GM12891 (cell line): ENCODE measurements at regions not wholly inside any gene's neighbourhood (a gene's known extent, or its start where the extent isn't known, plus 50 kb on each side); places are given as distances from the start of the nearest gene placed in this dataset.

Experiments
- PAX5 ChIP-seq: IDR thresholded peaks from 2 replicates; pipeline ENCODE4 v1.6.1; 2011; ENCODE audit warnings: low read length, moderate library complexity, mild to moderate bottlenecking; ENCODE audit not compliant: insufficient read depth, severe bottlenecking
- POLR2A ChIP-seq: IDR thresholded peaks from 2 replicates; pipeline ENCODE4 v1.6.1; 2011; ENCODE audit warnings: low read depth, low read length, control low read depth
- POLR2AphosphoS5 ChIP-seq: IDR thresholded peaks from 2 replicates; pipeline ENCODE4 v1.6.1; 2011; ENCODE audit warnings: low read depth, low read length, control low read depth
- SPI1 ChIP-seq: IDR thresholded peaks from 2 replicates; pipeline ENCODE4 v1.6.1; 2011; ENCODE audit warnings: low read depth, low read length, control low read depth
- TAF1 ChIP-seq: IDR thresholded peaks from 2 replicates; pipeline ENCODE4 v1.6.1; 2011; ENCODE audit warnings: low read depth, low read length, control low read depth

DNA sequence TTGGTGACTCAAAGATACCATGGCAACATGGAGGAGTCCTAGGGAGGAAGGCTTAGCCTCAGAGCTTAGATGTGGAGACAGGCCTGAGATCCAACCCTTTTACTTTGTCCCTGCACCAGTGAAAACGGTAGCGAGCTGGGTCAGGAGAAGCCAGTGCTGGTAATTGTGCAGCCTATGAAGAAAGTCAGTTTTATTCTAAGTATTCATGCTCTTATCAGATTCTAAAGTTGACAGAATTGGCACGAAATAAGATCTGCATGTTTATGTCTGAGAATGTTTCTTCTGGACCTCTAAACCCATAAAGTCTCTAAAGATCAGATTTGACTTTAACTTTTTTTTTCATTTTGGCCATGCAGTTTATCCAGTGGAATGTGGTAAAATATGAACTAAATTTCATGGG lies 93.8 kb downstream of the SCG2 start:
- TF ChIP-seq POLR2AphosphoS5: no peak
- TF ChIP-seq POLR2A: no peak
- TF ChIP-seq TAF1: no peak
- no peak for TF ChIP-seq SPI1
- TF ChIP-seq PAX5: no peak
